ENCODE measurements at regions not wholly inside any gene's neighbourhood (a gene's known extent, or its start where the extent isn't known, plus 50 kb on each side); places are given as distances from the start of the nearest gene placed in this dataset.

- no peak overlapping the region for H2AFZ ChIP-seq (ENCODE audit: low read length)
These were observed 158.2 kb upstream of the SMIM31 start for GRCh38 chr4:164595751-164596150.

More at GRCh38 chr4:164595751-164596150, 158.2 kb upstream of the SMIM31 start:
- Mint-ChIP-seq H3K27ac (no peak overlapping the region), H3K36me3 (ENCODE audit: insufficient read depth in 1 of 3, low read depth in 3 of 3) (peaks cover 0 to under 1% (median 0%) of the 10 kb centered on the region in 3 experiments; a peak in 1 of 7 replicates), H3K4me1 (no peaks in the 10 kb centered on the region; a peak in 1 of 4 replicates), H3K27me3 (ENCODE audit: low read depth) (no peaks in the 10 kb centered on the region), H3K9me3 (no peaks in the 10 kb centered on the region), H3K4me3 (no peak overlapping the region)
- no CpG with 5 or more reads among the region's 4 CpGs for WGBS (ENCODE audit: extremely low coverage, insufficient read length, low lambda C conversion rate)
- no peak overlapping the region for H3K4me2 ChIP-seq (ENCODE audit: insufficient read depth, insufficient read length, low read length)
- DNase-seq: no peak
- H4K20me1 ChIP-seq (ENCODE audit: control insufficient read depth, insufficient read depth, insufficient read length): no peaks in the 10 kb centered on the region
- no peak overlapping the region for H3K56ac ChIP-seq (ENCODE audit: insufficient read length, low read depth, low read length)
- H3K9ac ChIP-seq (ENCODE audit: extremely low read depth, insufficient read length, low read length): no peak overlapping the region
- H3K4ac ChIP-seq (ENCODE audit: low read depth, low read length): no peak overlapping the region
- H3K18ac ChIP-seq (ENCODE audit: insufficient read length, low read depth, low read length): no peak overlapping the region
- no peaks in the 10 kb centered on the region for H3K79me2 ChIP-seq (ENCODE audit: insufficient read depth, low read length)
- TF ChIP-seq, protein P1, sequence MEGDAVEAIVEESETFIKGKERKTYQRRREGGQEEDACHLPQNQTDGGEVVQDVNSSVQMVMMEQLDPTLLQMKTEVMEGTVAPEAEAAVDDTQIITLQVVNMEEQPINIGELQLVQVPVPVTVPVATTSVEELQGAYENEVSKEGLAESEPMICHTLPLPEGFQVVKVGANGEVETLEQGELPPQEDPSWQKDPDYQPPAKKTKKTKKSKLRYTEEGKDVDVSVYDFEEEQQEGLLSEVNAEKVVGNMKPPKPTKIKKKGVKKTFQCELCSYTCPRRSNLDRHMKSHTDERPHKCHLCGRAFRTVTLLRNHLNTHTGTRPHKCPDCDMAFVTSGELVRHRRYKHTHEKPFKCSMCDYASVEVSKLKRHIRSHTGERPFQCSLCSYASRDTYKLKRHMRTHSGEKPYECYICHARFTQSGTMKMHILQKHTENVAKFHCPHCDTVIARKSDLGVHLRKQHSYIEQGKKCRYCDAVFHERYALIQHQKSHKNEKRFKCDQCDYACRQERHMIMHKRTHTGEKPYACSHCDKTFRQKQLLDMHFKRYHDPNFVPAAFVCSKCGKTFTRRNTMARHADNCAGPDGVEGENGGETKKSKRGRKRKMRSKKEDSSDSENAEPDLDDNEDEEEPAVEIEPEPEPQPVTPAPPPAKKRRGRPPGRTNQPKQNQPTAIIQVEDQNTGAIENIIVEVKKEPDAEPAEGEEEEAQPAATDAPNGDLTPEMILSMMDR (conservative IDR thresholded peaks at IDR 0.05): no peak
- H3K4me1 ChIP-seq (ENCODE audit: insufficient read depth, low read length): no peaks in the 10 kb centered on the region
- H2BK12ac ChIP-seq (ENCODE audit: insufficient read length, low read depth, low read length): no peak overlapping the region
- no peak overlapping the region for H4K91ac ChIP-seq (ENCODE audit: insufficient read length, low read depth, low read length)
- no peaks in the 10 kb centered on the region for H3K23me2 ChIP-seq (ENCODE audit: insufficient read length, low read depth, low read length, poor library complexity, severe bottlenecking)
- H2BK20ac ChIP-seq (ENCODE audit: low read depth, low read length, poor library complexity, severe bottlenecking): no peak overlapping the region
- H2AK5ac ChIP-seq (ENCODE audit: insufficient read length, low read length): no peak overlapping the region
- no peak overlapping the region for H2BK15ac ChIP-seq (ENCODE audit: low read depth, low read length)
- H3K27ac ChIP-seq (ENCODE audit: insufficient read length, low read depth, low read length): no peak overlapping the region
- no peaks in the 10 kb centered on the region for H3K27me3 ChIP-seq (ENCODE audit: insufficient read depth, low read length)
- H3K9me3 ChIP-seq (ENCODE audit: control insufficient read depth, low read depth, low read length): no peaks in the 10 kb centered on the region
- H2BK5ac ChIP-seq (ENCODE audit: insufficient read length, low read length): no peak overlapping the region
- no peak overlapping the region for H2BK120ac ChIP-seq (ENCODE audit: low read depth, low read length, poor library complexity, severe bottlenecking)
- no peaks in the 10 kb centered on the region for H3K79me1 ChIP-seq (ENCODE audit: insufficient read depth, low read depth, low read length, poor library complexity, severe bottlenecking)
- H4K5ac ChIP-seq (ENCODE audit: insufficient read length, low read depth, low read length): no peak overlapping the region
- H3K23ac ChIP-seq (ENCODE audit: insufficient read length, low read depth, low read length): no peak overlapping the region
- no peak overlapping the region for H4K8ac ChIP-seq (replicated peaks; ENCODE audit: insufficient read length, low read depth, low read length)
- H3T11ph ChIP-seq (ENCODE audit: low read length): no peak overlapping the region
- H3K14ac ChIP-seq (ENCODE audit: insufficient read depth, low read length): no peak overlapping the region
